CD14-positive monocyte (primary cell): ENCODE measurements at regions not wholly inside any gene's neighbourhood (a gene's known extent, or its start where the extent isn't known, plus 50 kb on each side); places are given as distances from the start of the nearest gene placed in this dataset.

Experiments
- DNase-seq, 3 donors: peaks; one replicate each; pipeline ENCODE4 v3.0.0-alpha.2; 2011 to 2022
- H2AFZ ChIP-seq: 2 replicates; pipeline ENCODE4 v1.6.0; 2012; ENCODE audit warnings: mild to moderate bottlenecking, low read depth, low read length, inconsistent platforms; ENCODE audit not compliant: insufficient read depth, poor library complexity, severe bottlenecking
- H3K27ac ChIP-seq, 2 donors: 1 replicate in 1 of 2; 2 replicates in 1 of 2; pipeline ENCODE4 v1.5.1; 2012 to 2013; ENCODE audit warnings: low read length in 2 of 2, control low read depth in 1 of 2, inconsistent platforms in 1 of 2, low read depth in 1 of 2, mild to moderate bottlenecking in 1 of 2
- H3K27me3 ChIP-seq, 2 donors: one replicate each; pipeline versions ENCODE4 v1.6.0 to v1.6.1; 2011 to 2013; ENCODE audit warnings: low read length in 2 of 2; ENCODE audit not compliant: control insufficient read depth in 2 of 2, insufficient read depth in 2 of 2
- H3K36me3 ChIP-seq, 2 donors: replicated peaks in 1 of 2; 1 replicate in 1 of 2; 2 replicates in 1 of 2; pipeline versions ENCODE4 v1.5.1 to v1.6.1; 2012 to 2013; ENCODE audit warnings: low read length in 2 of 2, control low read depth in 1 of 2, inconsistent platforms in 1 of 2, mild to moderate bottlenecking in 1 of 2; ENCODE audit not compliant: insufficient read depth in 2 of 2, control insufficient read depth in 1 of 2
- H3K4me1 ChIP-seq, 2 donors: 1 replicate in 1 of 2; 2 replicates in 1 of 2; pipeline versions ENCODE4 v1.5.1 to v1.6.1; 2012 to 2013; ENCODE audit warnings: low read length in 2 of 2, control low read depth in 1 of 2, inconsistent platforms in 1 of 2, mild to moderate bottlenecking in 1 of 2, moderate library complexity in 1 of 2; ENCODE audit not compliant: insufficient read depth in 2 of 2, control insufficient read depth in 1 of 2
- H3K4me2 ChIP-seq: replicated peaks from 2 replicates; pipeline ENCODE3; 2012; ENCODE audit warnings: low read length, moderate library complexity, mild to moderate bottlenecking; ENCODE audit not compliant: poor library complexity, severe bottlenecking; ENCODE audit errors: extremely low read depth
- H3K4me3 ChIP-seq, 3 experiments: fragments of 200-600 bp in 1 of 3; sonication (generic) in 1 of 3; replicated peaks in 1 of 3; 1 replicate in 2 of 3; 2 replicates in 1 of 3; pipeline ENCODE4 v1.5.1; 2011 to 2013; ENCODE audit warnings: low read length in 3 of 3, mild to moderate bottlenecking in 3 of 3, control low read depth in 2 of 3, low read depth in 2 of 3, inconsistent platforms in 1 of 3, moderate library complexity in 1 of 3
- H3K79me2 ChIP-seq: 2 replicates; pipeline ENCODE4 v1.6.0; 2012; ENCODE audit warnings: mild to moderate bottlenecking, control low read depth, inconsistent platforms, low read length, moderate library complexity; ENCODE audit not compliant: insufficient read depth
- H3K9ac ChIP-seq: 2 replicates; pipeline ENCODE4 v1.6.0; 2017; ENCODE audit warnings: low read length, mild to moderate bottlenecking; ENCODE audit not compliant: insufficient read depth, poor library complexity, severe bottlenecking
- H3K9me3 ChIP-seq, 2 donors: replicated peaks in 1 of 2; 1 replicate in 1 of 2; 2 replicates in 1 of 2; pipeline versions ENCODE4 v1.5.1 to v1.6.1; 2012 to 2013; ENCODE audit warnings: low read length in 2 of 2, control low read depth in 1 of 2; ENCODE audit not compliant: control insufficient read depth in 1 of 2, insufficient read depth in 1 of 2
- H4K20me1 ChIP-seq: 2 replicates; pipeline ENCODE4 v1.6.0; 2012; ENCODE audit warnings: mild to moderate bottlenecking, low read length, control low read depth, moderate library complexity; ENCODE audit not compliant: insufficient read depth
- H3K27ac Mint-ChIP-seq, 7 donors: one replicate each; pipeline ENCODE4 v1.8.0; 2020; ENCODE audit warnings: mild to moderate bottlenecking in 7 of 7, mixed read lengths in 7 of 7, moderate library complexity in 6 of 7, inconsistent platforms in 2 of 7
- H3K27me3 Mint-ChIP-seq, 3 donors: one replicate each; pipeline ENCODE4 v1.8.0; 2021 to 2022; ENCODE audit warnings: low read depth in 3 of 3, mild to moderate bottlenecking in 3 of 3, mixed read lengths in 3 of 3, moderate library complexity in 3 of 3, inconsistent platforms in 1 of 3
- H3K36me3 Mint-ChIP-seq, 2 donors: one replicate each; pipeline ENCODE4 v1.8.0; 2020; ENCODE audit warnings: mixed read lengths in 2 of 2, inconsistent platforms in 1 of 2, mild to moderate bottlenecking in 1 of 2
- H3K4me1 Mint-ChIP-seq: one replicate; pipeline ENCODE4 v1.8.0; 2020; ENCODE audit warnings: mild to moderate bottlenecking, mixed read lengths
- H3K4me3 Mint-ChIP-seq, 2 donors: one replicate each; pipeline ENCODE4 v1.8.0; 2020; ENCODE audit warnings: mild to moderate bottlenecking in 2 of 2, mixed read lengths in 2 of 2, moderate library complexity in 1 of 2
- H3K9me3 Mint-ChIP-seq, 7 donors: one replicate each; pipeline ENCODE4 v1.8.0; 2020 to 2022; ENCODE audit warnings: mixed read lengths in 7 of 7, mild to moderate bottlenecking in 6 of 7, moderate library complexity in 6 of 7, inconsistent platforms in 2 of 7
- CTCF ChIP-seq: fragments of 200-600 bp; IDR thresholded peaks from one replicate; pipeline ENCODE4 v1.8.0; 2022; ENCODE audit warnings: antibody characterized with exemption, mild to moderate bottlenecking
- WGBS: methylation state at CpG from one replicate; pipeline ENCODE4 v1.1.5; 2013; ENCODE audit warnings: missing lambda C conversion rate; ENCODE audit not compliant: insufficient coverage; 5-methylcytosine and 5-hydroxymethylcytosine counted together
- intact Hi-C, 2 donors: fragments of 100-400 bp; cut with micrococcal nuclease; formaldehyde crosslinking; loops; one replicate each; pipeline versions ENCODE4 v1.15.0 to v1.15.1; 2023

DNA sequence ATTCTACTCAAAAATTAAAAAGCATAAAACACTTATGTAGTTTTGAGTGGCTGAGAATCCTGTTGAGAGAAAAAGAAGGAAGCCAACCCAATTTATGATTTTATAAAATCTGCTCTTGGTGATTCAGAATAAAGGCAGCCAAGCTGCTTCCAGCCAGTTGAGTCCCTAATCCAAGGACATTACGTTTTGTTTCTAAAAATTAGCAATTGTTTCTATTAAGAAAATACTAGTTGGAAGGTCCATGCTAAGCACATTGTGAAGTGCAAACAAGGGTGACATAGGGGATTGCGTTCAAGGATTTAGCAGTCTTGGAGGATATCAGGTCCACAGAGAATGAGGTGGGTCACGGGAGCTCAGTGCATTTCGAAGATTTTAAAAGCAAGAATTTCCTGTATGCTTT, 987.7 kb downstream of the TYW1 start:
- Histone ChIP-seq H2AFZ (no peak overlapping the region), H3K79me2 (no peaks in the 10 kb centered on the region), H3K9ac (no peak overlapping the region), H4K20me1 (no peaks in the 10 kb centered on the region), H3K27ac (no peak overlapping the region), H3K9me3 (peaks cover 18 to 25% of the 10 kb centered on the region in 2 donors), H3K4me3 (no peak overlapping the region), H3K27me3 (no peaks in the 10 kb centered on the region), H3K4me2 (no peak overlapping the region), H3K4me1 (no peaks in the 10 kb centered on the region), H3K36me3 (no peaks in the 10 kb centered on the region)
- DNase-seq: no peak
- no peak for TF ChIP-seq CTCF
- Mint-ChIP-seq H3K4me3 (no peak overlapping the region), H3K27ac (no peak overlapping the region), H3K4me1 (no peaks in the 10 kb centered on the region), H3K36me3 (no peaks in the 10 kb centered on the region), H3K27me3 (no peaks in the 10 kb centered on the region), H3K9me3 (peaks cover 1 to 36% (median 16%) of the 10 kb centered on the region in 7 donors)
- intact Hi-C loops: no loop called here
- 83% methylated on average over 2 of the region's 4 CpGs for WGBS

- no peak overlapping the region for H3K4me2 ChIP-seq
- H3K27me3 ChIP-seq: no peaks in the 10 kb centered on the region
- H3K4me3 ChIP-seq: no peak overlapping the region
- H3K79me2 ChIP-seq: no peaks in the 10 kb centered on the region
- no peaks in the 10 kb centered on the region for H3K36me3 Mint-ChIP-seq
- H3K27me3 Mint-ChIP-seq: no peaks in the 10 kb centered on the region
- no peak overlapping the region for H3K4me3 Mint-ChIP-seq
- WGBS: 0% methylated on average over 1 of the region's 4 CpGs
- H3K4me1 ChIP-seq: no peaks in the 10 kb centered on the region
- H3K9me3 ChIP-seq: peaks cover 15 to 21% of the 10 kb centered on the region in 2 donors
- H2AFZ ChIP-seq: no peak overlapping the region
- no peak overlapping the region for H3K27ac ChIP-seq
- peaks cover 0 to 25% (median 13%) of the 10 kb centered on the region in 7 donors for H3K9me3 Mint-ChIP-seq
- intact Hi-C loops: no loop called here
- DNase-seq: no peak
- no peaks in the 10 kb centered on the region for H4K20me1 ChIP-seq
- no peaks in the 10 kb centered on the region for H3K36me3 ChIP-seq
- no peak overlapping the region for H3K27ac Mint-ChIP-seq
- H3K4me1 Mint-ChIP-seq: no peaks in the 10 kb centered on the region
- H3K9ac ChIP-seq: no peak overlapping the region
- no peak for TF ChIP-seq CTCF
Measured at GRCh38 chr7:67989142-67989541, 992.5 kb downstream of the TYW1 start.
